ENCODE measurements at regions not wholly inside any gene's neighbourhood (a gene's known extent, or its start where the extent isn't known, plus 50 kb on each side); places are given as distances from the start of the nearest gene placed in this dataset.
"Not testable (repeated sequence)": the region's sequence is repeated elsewhere in the genome, so short reads cannot be mapped to it uniquely, and the experiment has no call there.

DNA sequence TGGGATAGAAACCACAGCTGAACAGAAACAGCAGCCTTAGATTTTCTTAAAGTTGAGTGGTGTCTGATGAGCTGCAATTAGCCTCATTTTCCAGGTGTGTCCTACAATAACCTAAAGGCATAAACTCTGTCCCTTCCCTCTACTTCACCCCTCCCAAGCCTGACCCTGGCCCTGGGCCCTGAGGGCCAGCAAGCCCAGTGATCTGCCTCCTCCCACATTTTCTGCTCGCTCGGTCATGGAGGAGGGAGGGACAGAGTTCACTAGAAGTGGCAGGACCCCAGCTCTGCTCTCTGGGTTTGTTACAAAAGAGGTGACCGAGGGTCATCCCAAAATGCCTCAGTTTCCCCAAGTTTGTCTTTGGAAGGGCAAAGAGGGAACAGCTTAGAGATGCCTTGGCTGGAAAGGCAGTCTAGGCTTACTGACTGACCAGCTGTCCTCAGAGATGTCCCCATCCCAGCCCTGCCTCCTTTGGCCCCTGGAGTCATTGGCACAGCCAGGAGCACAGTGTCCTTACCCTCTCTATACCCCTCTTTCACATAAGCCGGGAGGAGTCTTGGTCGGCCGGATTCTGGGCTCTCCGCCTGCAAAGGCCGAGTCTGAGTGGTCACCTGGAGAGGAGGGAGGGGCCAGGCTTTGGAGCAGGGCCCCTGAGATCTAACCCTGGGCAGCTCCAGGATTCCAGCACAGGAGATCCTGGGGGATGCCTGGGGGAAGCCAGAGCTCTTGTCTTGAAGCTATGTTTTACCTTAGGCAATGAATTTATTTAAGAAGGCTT, 172.7 kb downstream of the PTPRU start:
- TF ChIP-seq, protein P1, sequence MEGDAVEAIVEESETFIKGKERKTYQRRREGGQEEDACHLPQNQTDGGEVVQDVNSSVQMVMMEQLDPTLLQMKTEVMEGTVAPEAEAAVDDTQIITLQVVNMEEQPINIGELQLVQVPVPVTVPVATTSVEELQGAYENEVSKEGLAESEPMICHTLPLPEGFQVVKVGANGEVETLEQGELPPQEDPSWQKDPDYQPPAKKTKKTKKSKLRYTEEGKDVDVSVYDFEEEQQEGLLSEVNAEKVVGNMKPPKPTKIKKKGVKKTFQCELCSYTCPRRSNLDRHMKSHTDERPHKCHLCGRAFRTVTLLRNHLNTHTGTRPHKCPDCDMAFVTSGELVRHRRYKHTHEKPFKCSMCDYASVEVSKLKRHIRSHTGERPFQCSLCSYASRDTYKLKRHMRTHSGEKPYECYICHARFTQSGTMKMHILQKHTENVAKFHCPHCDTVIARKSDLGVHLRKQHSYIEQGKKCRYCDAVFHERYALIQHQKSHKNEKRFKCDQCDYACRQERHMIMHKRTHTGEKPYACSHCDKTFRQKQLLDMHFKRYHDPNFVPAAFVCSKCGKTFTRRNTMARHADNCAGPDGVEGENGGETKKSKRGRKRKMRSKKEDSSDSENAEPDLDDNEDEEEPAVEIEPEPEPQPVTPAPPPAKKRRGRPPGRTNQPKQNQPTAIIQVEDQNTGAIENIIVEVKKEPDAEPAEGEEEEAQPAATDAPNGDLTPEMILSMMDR (conservative IDR thresholded peaks at IDR 0.05; ENCODE audit: low read depth, low read length): no peak
- H2AFZ ChIP-seq (ENCODE audit: low read depth): no peak overlapping the region
- H3K36me3 ChIP-seq (ENCODE audit: insufficient read depth): no peaks in the 10 kb centered on the region

DNA sequence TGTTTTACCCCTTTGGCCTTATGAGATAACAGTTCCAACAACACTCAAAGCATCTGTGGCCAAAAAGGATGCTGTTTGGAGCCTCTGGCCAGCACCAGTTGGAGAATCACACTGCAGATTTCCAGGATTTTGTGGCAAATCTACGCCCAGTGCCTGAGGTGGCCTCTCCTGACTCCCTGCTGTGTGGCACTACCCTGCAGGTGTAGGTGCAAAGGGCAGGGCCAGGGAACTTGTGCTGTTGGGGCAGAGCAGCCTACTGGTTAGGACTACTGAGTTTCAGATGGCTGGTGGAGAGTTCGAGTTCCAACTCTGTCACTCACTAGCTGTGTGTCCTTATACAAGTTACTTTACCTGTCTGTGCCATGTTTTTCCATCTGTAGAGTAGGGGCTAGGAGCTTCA, 170.5 kb downstream of the PTPRU start:
- no peak overlapping the region for H3K9ac ChIP-seq
- no peak overlapping the region for H3K4me3 ChIP-seq (IDR thresholded peaks at IDR 0.05; ENCODE audit: insufficient read depth, low read depth, low read length)
- TF ChIP-seq, protein P1 (conservative IDR thresholded peaks at IDR 0.05; ENCODE audit: low read depth, low read length): no peak
- no peaks in the 10 kb centered on the region for H4K20me1 ChIP-seq (ENCODE audit: insufficient read depth)
- no peak overlapping the region for H2AFZ ChIP-seq (ENCODE audit: low read depth)
- H3K27me3 ChIP-seq (ENCODE audit: insufficient read depth, low read depth): peaks cover 5% of the 10 kb centered on the region; the same call in 1 of the 2 replicates
- no peak overlapping the region for H3K27ac ChIP-seq
- no peaks in the 10 kb centered on the region for H3K4me1 ChIP-seq (ENCODE audit: low read depth, poor library complexity, severe bottlenecking)
- H3K36me3 ChIP-seq (ENCODE audit: insufficient read depth): no peaks in the 10 kb centered on the region
- H3K4me2 ChIP-seq: no peak overlapping the region
- H3K79me2 ChIP-seq (ENCODE audit: insufficient read depth, low read depth): no peaks in the 10 kb centered on the region

More for the DNA sequence above, 172.7 kb downstream of the PTPRU start:
- no peaks in the 10 kb centered on the region for H4K20me1 ChIP-seq (ENCODE audit: insufficient read depth)
- no peaks in the 10 kb centered on the region for H3K4me1 ChIP-seq (ENCODE audit: low read depth, poor library complexity, severe bottlenecking)
- H3K4me3 ChIP-seq (IDR thresholded peaks at IDR 0.05; ENCODE audit: insufficient read depth, low read depth, low read length): no peak overlapping the region
- H3K4me2 ChIP-seq: no peak overlapping the region
- no peak overlapping the region for H3K9ac ChIP-seq
- H3K79me2 ChIP-seq (ENCODE audit: insufficient read depth, low read depth): no peaks in the 10 kb centered on the region
- no peak overlapping the region for H3K27ac ChIP-seq
- H3K27me3 ChIP-seq (ENCODE audit: insufficient read depth, low read depth): peaks cover 5% of the 10 kb centered on the region; the same call in 1 of the 2 replicates

DNA sequence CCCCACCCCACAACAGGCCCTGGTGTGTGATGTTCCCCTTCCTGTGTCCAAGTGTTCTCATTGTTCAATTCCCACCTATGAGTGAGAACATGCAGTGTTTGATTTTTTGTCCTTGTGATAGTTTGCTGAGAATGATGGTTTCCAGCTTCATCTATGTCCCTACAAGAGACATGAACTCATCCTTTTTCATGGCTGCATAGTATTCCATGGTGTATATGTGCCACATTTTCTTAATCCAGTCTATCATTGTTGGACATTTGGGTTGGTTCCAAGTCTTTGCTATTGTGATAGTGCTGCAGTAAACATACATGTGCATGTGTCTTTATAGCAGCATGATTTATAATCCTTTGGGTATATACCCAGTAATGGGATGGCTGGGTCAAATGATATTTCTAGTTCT, 163.9 kb downstream of the PTPRU start:
- not testable (repeated sequence) for H3K79me2 ChIP-seq (ENCODE audit: insufficient read depth, low read depth); H3K4me3 ChIP-seq (IDR thresholded peaks at IDR 0.05; ENCODE audit: insufficient read depth, low read depth, low read length); H3K9ac ChIP-seq; H3K36me3 ChIP-seq (ENCODE audit: insufficient read depth); H2AFZ ChIP-seq (ENCODE audit: low read depth); H3K27ac ChIP-seq; H4K20me1 ChIP-seq (ENCODE audit: insufficient read depth); H3K4me1 ChIP-seq (ENCODE audit: low read depth, poor library complexity, severe bottlenecking); H3K4me2 ChIP-seq
- peaks cover 12% of the 10 kb centered on the region; the same call in 1 of the 2 replicates for H3K27me3 ChIP-seq (ENCODE audit: insufficient read depth, low read depth)

DNA sequence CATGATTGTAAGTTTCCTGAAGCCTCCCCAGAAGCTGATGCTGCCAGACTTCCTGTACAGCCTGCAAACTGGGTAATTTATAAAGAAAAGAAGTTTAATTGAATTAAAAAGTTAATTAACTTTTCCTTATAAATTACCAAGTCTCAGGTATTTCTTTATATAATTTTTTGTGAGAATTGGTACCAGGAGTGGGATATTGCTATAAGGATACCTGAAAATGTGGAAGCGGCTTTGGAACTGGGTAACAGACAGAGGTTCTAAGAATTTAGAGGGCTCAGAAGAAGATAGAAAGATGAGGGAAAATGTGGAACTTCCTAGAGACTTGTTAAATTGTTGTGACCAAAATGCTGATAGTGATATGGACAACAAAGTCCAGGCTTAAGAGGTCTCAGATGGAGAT, 163.1 kb downstream of the PTPRU start:
- Histone ChIP-seq H3K9ac (no peak overlapping the region), H3K36me3 (ENCODE audit: insufficient read depth) (no peaks in the 10 kb centered on the region), H2AFZ (ENCODE audit: low read depth) (no peak overlapping the region), H3K79me2 (ENCODE audit: insufficient read depth, low read depth) (no peaks in the 10 kb centered on the region), H3K4me3 (IDR thresholded peaks at IDR 0.05; ENCODE audit: insufficient read depth, low read depth, low read length) (no peak overlapping the region), H3K4me1 (ENCODE audit: low read depth, poor library complexity, severe bottlenecking) (no peaks in the 10 kb centered on the region), H3K27ac (no peak overlapping the region), H3K4me2 (no peak overlapping the region), H3K27me3 (ENCODE audit: insufficient read depth, low read depth) (peaks cover 12% of the 10 kb centered on the region; the same call in 1 of the 2 replicates), H4K20me1 (ENCODE audit: insufficient read depth) (no peaks in the 10 kb centered on the region)
- TF ChIP-seq, protein P1 (conservative IDR thresholded peaks at IDR 0.05; ENCODE audit: low read depth, low read length): no peak

DNA sequence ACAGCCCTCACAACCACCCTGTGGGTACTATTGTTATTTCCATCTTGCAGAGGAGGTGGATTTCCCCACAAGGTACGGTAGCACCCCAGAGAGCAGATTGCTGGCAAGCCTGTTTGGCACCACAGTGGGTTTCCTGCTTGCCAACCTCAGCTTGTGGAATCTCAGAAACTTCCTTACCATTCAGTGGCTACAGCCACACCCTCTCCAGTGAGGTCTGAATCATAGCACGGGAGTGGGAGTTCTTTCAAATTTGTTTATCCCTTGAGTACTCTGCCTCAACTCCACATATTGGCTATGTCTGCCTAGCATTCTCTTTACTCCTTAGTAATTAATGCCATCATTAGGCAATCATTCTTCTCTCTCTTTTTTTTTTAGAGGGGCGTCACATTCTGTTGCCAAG, 162.1 kb downstream of the PTPRU start:
- no peaks in the 10 kb centered on the region for H4K20me1 ChIP-seq (ENCODE audit: insufficient read depth)
- no peaks in the 10 kb centered on the region for H3K4me1 ChIP-seq (ENCODE audit: low read depth, poor library complexity, severe bottlenecking)
- H3K9ac ChIP-seq: no peak overlapping the region
- H3K4me2 ChIP-seq: no peak overlapping the region
- peaks cover 12% of the 10 kb centered on the region; the same call in 1 of the 2 replicates for H3K27me3 ChIP-seq (ENCODE audit: insufficient read depth, low read depth)
- H3K4me3 ChIP-seq (IDR thresholded peaks at IDR 0.05; ENCODE audit: insufficient read depth, low read depth, low read length): no peak overlapping the region
- H3K36me3 ChIP-seq (ENCODE audit: insufficient read depth): no peaks in the 10 kb centered on the region
- TF ChIP-seq, protein P1 (conservative IDR thresholded peaks at IDR 0.05; ENCODE audit: low read depth, low read length): no peak
- H3K27ac ChIP-seq: no peak overlapping the region
- no peak overlapping the region for H2AFZ ChIP-seq (ENCODE audit: low read depth)
- H3K79me2 ChIP-seq (ENCODE audit: insufficient read depth, low read depth): no peaks in the 10 kb centered on the region

All from KMS-11 (cell line).